Breast epithelium (tissue), 4 donors: ENCODE measurements at regions not wholly inside any gene's neighbourhood (a gene's known extent, or its start where the extent isn't known, plus 50 kb on each side); places are given as distances from the start of the nearest gene placed in this dataset.

Source experiments
- DNase-seq, 2 donors: peaks; one replicate each; pipeline ENCODE4 v3.0.0-alpha.2; 2019; ENCODE audit warnings: low spot score in 2 of 2
- H3K27ac ChIP-seq, 2 donors: fragments of 200-600 bp; sonication (generic) in 1 of 2; one replicate each; pipeline ENCODE4 v1.5.1; 2016 to 2019; ENCODE audit warnings: mild to moderate bottlenecking in 1 of 2
- H3K27me3 ChIP-seq, 2 donors: fragments of 200-600 bp; sonication (generic) in 1 of 2; one replicate each; pipeline versions ENCODE4 v1.5.1 to v1.6.0; 2017 to 2019; ENCODE audit warnings: control low read depth in 1 of 2, mild to moderate bottlenecking in 1 of 2
- H3K36me3 ChIP-seq: fragments of 200-600 bp; one replicate; pipeline ENCODE4 v1.5.1; 2019
- H3K4me1 ChIP-seq, 2 donors: fragments of 200-600 bp; sonication (generic); one replicate each; pipeline ENCODE4 v1.5.1; 2016 to 2019; ENCODE audit warnings: control low read depth in 1 of 2
- H3K4me3 ChIP-seq, 3 donors: fragments of 200-600 bp; sonication (generic); 1 replicate in 2 of 3; 2 replicates in 1 of 3; pipeline ENCODE4 v1.5.1; 2016 to 2019; ENCODE audit warnings: mild to moderate bottlenecking in 3 of 3, moderate library complexity in 2 of 3
- H3K9me3 ChIP-seq, 2 donors: fragments of 200-600 bp; sonication (generic) in 1 of 2; one replicate each; pipeline ENCODE4 v1.5.1; 2016 to 2019; ENCODE audit warnings: control low read depth in 1 of 2
- POLR2A ChIP-seq: fragments of 450-650 bp; IDR thresholded peaks from one replicate; pipeline ENCODE4 v1.6.1; 2016; ENCODE audit warnings: antibody characterized with exemption, mild to moderate bottlenecking, moderate library complexity
- POLR2AphosphoS5 ChIP-seq, 3 donors: sonication (generic); formaldehyde crosslinking; IDR thresholded peaks; one replicate each; pipeline ENCODE4 v1.6.1; 2017; ENCODE audit warnings: antibody characterized with exemption in 3 of 3
- intact Hi-C: fragments of 100-400 bp; cut with DNase I; formaldehyde crosslinking; loops from one replicate; pipeline ENCODE4 v1.15.1; 2023; ENCODE audit warnings: low total_unique reads
- TF ChIP-seq, protein P1 (sequence below), 3 donors: fragments of 450-650 bp; IDR thresholded peaks; one replicate each; pipeline ENCODE4 v1.5.1; 2016 to 2017; ENCODE audit warnings: antibody characterized with exemption in 3 of 3, mild to moderate bottlenecking in 3 of 3, moderate library complexity in 3 of 3

DNA sequence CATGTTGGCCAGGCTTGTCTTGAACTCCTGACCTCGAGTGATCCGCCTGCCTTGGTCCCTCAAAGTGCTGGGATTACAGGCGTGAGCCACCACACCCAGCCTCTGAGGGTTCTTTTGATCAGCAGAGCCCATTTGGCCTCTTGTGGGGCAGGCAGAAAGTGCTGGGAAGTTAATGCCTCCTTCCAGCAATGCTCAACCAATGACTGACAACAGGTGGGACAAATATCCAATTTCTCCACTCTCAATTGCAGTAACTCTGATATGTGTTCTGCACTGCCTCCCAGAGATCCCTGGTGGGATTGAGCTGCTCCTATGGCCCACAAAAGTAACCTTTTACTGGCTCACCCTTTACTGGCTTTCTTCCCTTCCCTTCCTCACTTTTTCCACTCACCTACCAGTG, 79.9 kb upstream of the APC start:
- Histone ChIP-seq H3K9me3 (no peaks in the 10 kb centered on the region), H3K27me3 (no peaks in the 10 kb centered on the region), H3K36me3 (no peaks in the 10 kb centered on the region), H3K4me1 (no peaks in the 10 kb centered on the region), H3K4me3 (no peak overlapping the region), H3K27ac (no peak overlapping the region)
- no peak for DNase-seq
- no peak for TF ChIP-seq POLR2A
- no peak for TF ChIP-seq POLR2AphosphoS5 (IDR thresholded peaks at IDR 0.05)
- TF ChIP-seq, protein P1, sequence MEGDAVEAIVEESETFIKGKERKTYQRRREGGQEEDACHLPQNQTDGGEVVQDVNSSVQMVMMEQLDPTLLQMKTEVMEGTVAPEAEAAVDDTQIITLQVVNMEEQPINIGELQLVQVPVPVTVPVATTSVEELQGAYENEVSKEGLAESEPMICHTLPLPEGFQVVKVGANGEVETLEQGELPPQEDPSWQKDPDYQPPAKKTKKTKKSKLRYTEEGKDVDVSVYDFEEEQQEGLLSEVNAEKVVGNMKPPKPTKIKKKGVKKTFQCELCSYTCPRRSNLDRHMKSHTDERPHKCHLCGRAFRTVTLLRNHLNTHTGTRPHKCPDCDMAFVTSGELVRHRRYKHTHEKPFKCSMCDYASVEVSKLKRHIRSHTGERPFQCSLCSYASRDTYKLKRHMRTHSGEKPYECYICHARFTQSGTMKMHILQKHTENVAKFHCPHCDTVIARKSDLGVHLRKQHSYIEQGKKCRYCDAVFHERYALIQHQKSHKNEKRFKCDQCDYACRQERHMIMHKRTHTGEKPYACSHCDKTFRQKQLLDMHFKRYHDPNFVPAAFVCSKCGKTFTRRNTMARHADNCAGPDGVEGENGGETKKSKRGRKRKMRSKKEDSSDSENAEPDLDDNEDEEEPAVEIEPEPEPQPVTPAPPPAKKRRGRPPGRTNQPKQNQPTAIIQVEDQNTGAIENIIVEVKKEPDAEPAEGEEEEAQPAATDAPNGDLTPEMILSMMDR (IDR thresholded peaks at IDR 0.05): no peak
- intact Hi-C loops: no loop called here

DNA sequence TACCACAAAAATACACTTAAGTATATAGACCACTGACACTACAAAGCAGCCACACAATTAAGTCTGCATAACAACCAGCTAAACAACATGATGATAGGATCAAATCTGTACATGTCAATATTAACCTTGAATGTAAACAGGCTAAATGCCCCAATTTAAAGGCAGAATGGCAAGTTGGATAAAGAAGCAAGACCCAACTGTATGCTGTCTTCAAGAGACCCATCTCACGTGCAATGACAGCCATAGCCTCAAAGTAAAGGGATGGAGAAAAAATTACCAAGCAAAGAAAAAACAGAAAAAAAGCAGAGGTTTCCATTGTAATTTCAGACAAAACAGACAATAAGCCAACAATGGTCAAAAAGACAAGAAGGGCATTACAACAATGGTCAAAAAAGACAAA, 77.3 kb upstream of the APC start:
- Histone ChIP-seq H3K9me3 (no peaks in the 10 kb centered on the region), H3K4me1 (no peaks in the 10 kb centered on the region), H3K36me3 (no peaks in the 10 kb centered on the region), H3K27ac (no peak overlapping the region), H3K4me3 (no peak overlapping the region), H3K27me3 (no peaks in the 10 kb centered on the region)
- no peak for TF ChIP-seq POLR2A
- TF ChIP-seq, protein P1 (IDR thresholded peaks at IDR 0.05): no peak
- no peak for TF ChIP-seq POLR2AphosphoS5 (IDR thresholded peaks at IDR 0.05)
- intact Hi-C loops: no loop called here
- DNase-seq: no peak

DNA sequence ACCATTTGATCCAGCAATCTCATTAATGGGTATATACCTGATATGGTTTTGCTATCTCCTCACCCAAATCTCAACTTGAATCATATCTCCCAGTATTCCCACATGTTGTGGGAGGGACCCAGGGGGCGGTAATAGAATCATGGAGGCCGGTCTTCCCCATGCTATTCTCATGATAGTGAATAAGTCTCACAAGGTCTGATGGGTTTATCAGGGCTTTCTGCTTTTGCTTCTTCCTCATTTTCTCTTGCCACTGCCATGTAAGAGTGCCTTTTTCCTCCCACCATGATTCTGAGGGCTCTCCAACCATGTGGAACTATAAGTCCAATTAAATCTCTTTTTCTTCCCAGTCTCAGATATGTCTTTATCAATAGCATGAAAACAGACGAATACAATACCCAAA, 74.5 kb upstream of the APC start:
- Histone ChIP-seq H3K36me3 (no peaks in the 10 kb centered on the region), H3K27me3 (no peaks in the 10 kb centered on the region), H3K27ac (no peak overlapping the region), H3K4me3 (no peak overlapping the region), H3K9me3 (no peaks in the 10 kb centered on the region), H3K4me1 (no peaks in the 10 kb centered on the region)
- intact Hi-C loops: no loop called here
- TF ChIP-seq, protein P1 (IDR thresholded peaks at IDR 0.05): no peak
- DNase-seq: no peak

DNA sequence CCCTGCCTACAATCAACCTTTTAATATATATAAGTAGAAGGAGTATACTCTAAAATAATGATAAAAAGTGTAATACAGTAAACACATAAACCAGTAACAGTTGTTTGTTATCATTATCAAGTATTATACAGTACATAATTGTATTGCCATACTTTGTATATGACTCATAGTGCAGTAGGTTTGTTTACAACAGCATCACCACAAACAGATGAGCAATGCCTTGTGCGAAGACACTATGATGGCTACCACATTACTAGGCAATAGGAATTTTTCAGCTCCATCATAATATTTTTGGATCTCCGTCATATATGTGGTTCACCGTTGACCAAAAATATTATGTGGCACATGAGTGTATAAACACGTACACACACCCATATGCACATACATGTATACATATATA, 69.7 kb upstream of the APC start:
- no peak for DNase-seq
- Histone ChIP-seq H3K4me1 (no peaks in the 10 kb centered on the region), H3K4me3 (no peak overlapping the region), H3K36me3 (no peaks in the 10 kb centered on the region), H3K27me3 (no peaks in the 10 kb centered on the region), H3K27ac (no peak overlapping the region), H3K9me3 (no peaks in the 10 kb centered on the region)
- no peak for TF ChIP-seq POLR2A
- no peak for TF ChIP-seq POLR2AphosphoS5 (IDR thresholded peaks at IDR 0.05)
- TF ChIP-seq, protein P1 (IDR thresholded peaks at IDR 0.05): no peak
- intact Hi-C loops: no loop called here

DNA sequence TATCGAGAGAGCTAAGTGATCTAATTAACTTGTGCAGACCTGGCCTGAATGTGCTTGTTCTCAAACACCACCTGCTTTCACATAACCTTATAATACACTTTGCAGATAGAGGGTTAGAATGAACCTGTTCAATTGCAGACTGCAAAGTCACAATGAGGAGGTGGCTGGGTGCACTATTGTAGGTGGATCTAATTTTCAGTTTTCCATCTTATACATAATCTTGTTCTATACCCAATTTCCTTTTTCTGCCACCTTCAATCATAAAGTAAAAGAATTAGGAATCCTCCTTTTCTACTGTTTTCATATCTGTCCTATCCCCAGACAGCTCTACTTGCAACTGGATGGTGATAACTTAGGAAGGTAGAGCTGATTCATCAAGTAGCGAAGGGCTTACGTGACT, 68.8 kb upstream of the APC start:
- Histone ChIP-seq H3K4me3 (no peak overlapping the region), H3K27ac (no peak overlapping the region), H3K4me1 (no peaks in the 10 kb centered on the region), H3K9me3 (no peaks in the 10 kb centered on the region), H3K36me3 (no peaks in the 10 kb centered on the region), H3K27me3 (no peaks in the 10 kb centered on the region)
- TF ChIP-seq, protein P1 (IDR thresholded peaks at IDR 0.05): no peak
- TF ChIP-seq POLR2AphosphoS5 (IDR thresholded peaks at IDR 0.05): no peak
- no peak for TF ChIP-seq POLR2A
- no peak for DNase-seq
- intact Hi-C loops: no loop called here
